Astrocyte (in vitro differentiated cells and primary cell): ENCODE measurements at regions not wholly inside any gene's neighbourhood (a gene's known extent, or its start where the extent isn't known, plus 50 kb on each side); places are given as distances from the start of the nearest gene placed in this dataset.

Experiments
- EZH2 ChIP-seq: IDR thresholded peaks from 2 replicates; pipeline ENCODE4 v1.6.1; 2012; ENCODE audit warnings: mild to moderate bottlenecking, low read length, inconsistent platforms; ENCODE audit not compliant: insufficient read depth
- TF ChIP-seq, protein P1 (sequence below): IDR thresholded peaks from 2 replicates; pipeline ENCODE4 v1.5.1; 2011; ENCODE audit warnings: low read depth, mild to moderate bottlenecking, inconsistent platforms, low read length, moderate library complexity; ENCODE audit not compliant: insufficient read depth

DNA sequence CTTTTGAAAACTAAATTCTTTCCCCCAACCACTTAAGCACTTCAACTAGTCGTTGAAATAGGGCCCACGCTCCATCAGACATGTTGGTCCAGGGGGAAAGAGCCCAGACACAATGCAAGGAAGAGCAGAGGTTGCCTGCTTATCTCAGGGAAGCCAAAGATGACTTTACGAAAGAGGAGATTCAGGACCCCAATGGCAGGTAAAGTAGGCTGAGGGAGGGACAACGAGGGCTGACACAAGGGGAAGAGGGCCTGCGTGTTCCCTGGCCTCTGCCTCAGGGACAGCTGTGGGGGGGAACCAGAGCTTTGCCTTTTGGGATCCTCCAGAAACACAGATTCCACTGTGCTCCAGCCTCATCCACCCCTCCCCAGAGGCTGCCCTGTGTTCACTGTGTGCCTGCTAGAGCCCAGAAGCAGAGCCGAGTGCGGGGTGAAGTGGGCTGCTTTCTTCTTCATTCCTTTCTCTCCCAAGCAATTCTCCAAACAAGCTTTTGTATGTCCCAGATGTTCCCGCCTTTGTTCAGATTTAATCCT, 135.5 kb upstream of the GRIK3 start:
- TF ChIP-seq, protein P1, sequence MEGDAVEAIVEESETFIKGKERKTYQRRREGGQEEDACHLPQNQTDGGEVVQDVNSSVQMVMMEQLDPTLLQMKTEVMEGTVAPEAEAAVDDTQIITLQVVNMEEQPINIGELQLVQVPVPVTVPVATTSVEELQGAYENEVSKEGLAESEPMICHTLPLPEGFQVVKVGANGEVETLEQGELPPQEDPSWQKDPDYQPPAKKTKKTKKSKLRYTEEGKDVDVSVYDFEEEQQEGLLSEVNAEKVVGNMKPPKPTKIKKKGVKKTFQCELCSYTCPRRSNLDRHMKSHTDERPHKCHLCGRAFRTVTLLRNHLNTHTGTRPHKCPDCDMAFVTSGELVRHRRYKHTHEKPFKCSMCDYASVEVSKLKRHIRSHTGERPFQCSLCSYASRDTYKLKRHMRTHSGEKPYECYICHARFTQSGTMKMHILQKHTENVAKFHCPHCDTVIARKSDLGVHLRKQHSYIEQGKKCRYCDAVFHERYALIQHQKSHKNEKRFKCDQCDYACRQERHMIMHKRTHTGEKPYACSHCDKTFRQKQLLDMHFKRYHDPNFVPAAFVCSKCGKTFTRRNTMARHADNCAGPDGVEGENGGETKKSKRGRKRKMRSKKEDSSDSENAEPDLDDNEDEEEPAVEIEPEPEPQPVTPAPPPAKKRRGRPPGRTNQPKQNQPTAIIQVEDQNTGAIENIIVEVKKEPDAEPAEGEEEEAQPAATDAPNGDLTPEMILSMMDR: no peak
- no peak for TF ChIP-seq EZH2
